Bronchial epithelial cell (primary cell): ENCODE measurements at regions not wholly inside any gene's neighbourhood (a gene's known extent, or its start where the extent isn't known, plus 50 kb on each side); places are given as distances from the start of the nearest gene placed in this dataset.
"Not testable (repeated sequence)": the region's sequence is repeated elsewhere in the genome, so short reads cannot be mapped to it uniquely, and the experiment has no call there.

Experiments used
- DNase-seq: peaks from one replicate; pipeline ENCODE4 v3.0.0-alpha.2; 2010; ENCODE audit warnings: low read depth
- FAIRE-seq: peaks from 2 replicates; lab custom pipeline; 2011; peaks lifted over from hg19 to GRCh38; lab: Jason Lieb, UNC
- H3K27me3 ChIP-seq: 2 replicates; pipeline ENCODE4 v1.5.1; 2011; ENCODE audit warnings: low read length; ENCODE audit not compliant: control insufficient read depth, insufficient read depth
- H3K36me3 ChIP-seq: 2 replicates; pipeline ENCODE4 v1.5.1; 2011; ENCODE audit warnings: low read length; ENCODE audit not compliant: control insufficient read depth, insufficient read depth
- H3K4me3 ChIP-seq: 2 replicates; pipeline ENCODE4 v1.5.1; 2011; ENCODE audit warnings: mild to moderate bottlenecking, low read depth, low read length, control low read depth
- TF ChIP-seq, protein P1 (sequence below): IDR thresholded peaks from 2 replicates; pipeline ENCODE4 v1.5.1; 2011; ENCODE audit warnings: mild to moderate bottlenecking, moderate library complexity, low read length, control low read depth, inconsistent platforms; ENCODE audit not compliant: insufficient read depth, severe bottlenecking

DNA sequence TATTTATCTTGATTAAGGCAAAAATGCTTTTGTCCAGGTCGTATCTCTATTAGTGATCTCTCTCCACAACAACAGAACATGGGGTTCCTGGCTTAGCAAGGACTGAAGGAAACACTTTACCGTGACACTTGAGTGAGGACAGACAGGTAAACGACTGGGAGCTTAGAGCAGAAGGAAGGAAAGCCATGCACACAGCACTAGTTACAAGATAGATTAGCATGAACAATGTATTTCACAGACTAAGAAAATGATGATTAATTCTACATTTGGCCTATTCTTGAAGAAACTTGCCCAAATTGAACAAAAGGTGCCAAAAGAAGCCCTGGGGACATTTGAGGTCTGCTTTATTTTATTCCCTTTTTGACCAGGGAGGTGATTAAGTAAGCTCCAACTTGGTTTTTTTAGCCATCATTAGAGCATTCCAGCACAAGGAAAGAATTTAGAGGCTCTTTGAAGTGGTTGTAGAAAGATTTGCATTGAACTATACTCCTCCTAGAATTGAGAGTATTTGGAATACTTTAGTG is 248.5 kb downstream of the USP25 start:
- Histone ChIP-seq H3K4me3 (no peak overlapping the region), H3K36me3 (no peaks in the 10 kb centered on the region), H3K27me3 (no peaks in the 10 kb centered on the region)
- no peak for DNase-seq
- TF ChIP-seq, protein P1, sequence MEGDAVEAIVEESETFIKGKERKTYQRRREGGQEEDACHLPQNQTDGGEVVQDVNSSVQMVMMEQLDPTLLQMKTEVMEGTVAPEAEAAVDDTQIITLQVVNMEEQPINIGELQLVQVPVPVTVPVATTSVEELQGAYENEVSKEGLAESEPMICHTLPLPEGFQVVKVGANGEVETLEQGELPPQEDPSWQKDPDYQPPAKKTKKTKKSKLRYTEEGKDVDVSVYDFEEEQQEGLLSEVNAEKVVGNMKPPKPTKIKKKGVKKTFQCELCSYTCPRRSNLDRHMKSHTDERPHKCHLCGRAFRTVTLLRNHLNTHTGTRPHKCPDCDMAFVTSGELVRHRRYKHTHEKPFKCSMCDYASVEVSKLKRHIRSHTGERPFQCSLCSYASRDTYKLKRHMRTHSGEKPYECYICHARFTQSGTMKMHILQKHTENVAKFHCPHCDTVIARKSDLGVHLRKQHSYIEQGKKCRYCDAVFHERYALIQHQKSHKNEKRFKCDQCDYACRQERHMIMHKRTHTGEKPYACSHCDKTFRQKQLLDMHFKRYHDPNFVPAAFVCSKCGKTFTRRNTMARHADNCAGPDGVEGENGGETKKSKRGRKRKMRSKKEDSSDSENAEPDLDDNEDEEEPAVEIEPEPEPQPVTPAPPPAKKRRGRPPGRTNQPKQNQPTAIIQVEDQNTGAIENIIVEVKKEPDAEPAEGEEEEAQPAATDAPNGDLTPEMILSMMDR = no peak
- FAIRE-seq = no peak

DNA sequence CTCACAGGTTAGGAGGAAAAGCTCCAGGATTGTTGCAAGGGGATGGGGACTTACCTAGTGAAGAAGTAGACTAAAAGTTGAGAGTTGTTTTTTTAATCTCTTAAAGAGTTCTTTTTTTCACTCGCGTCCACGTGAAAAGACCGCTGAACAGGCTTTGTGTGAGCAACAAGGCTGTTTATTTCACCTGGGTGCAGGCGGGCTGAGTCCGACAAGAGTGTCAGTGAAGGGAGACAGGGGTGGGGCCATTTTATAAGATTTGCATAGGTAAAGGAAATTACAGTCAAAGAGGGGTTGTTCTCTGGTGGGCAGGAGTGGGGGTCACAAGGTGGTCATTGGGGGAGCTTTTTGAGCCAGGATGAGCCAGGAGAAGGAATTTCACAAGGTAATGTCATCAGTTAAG is 249.7 kb downstream of the USP25 start:
- H3K27me3 ChIP-seq, H3K4me3 ChIP-seq, H3K36me3 ChIP-seq, DNase-seq, FAIRE-seq: not testable (repeated sequence)

DNA sequence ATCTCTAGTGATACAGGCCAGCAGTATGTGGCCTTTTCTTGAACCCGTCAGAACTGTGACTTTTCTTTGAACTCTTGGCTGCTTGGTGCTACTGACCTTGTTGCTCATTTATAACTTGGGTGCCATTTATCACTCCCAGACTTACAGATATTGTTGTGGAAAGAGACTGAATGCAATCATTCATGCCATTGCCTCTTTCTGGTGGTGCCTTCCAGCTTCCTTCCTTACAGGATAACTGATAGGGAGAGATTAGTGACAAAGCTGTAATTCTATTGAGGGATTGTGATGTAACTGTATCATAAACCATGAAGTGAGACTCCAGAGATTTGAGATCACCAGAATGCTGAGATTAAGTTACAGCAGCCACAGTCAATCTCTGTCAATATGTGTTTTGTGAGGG is 256.5 kb downstream of the USP25 start:
- TF ChIP-seq, protein P1 = no peak
- Histone ChIP-seq H3K36me3 (no peaks in the 10 kb centered on the region), H3K27me3 (no peaks in the 10 kb centered on the region), H3K4me3 (no peak overlapping the region)
- FAIRE-seq = no peak
- DNase-seq = no peak

DNA sequence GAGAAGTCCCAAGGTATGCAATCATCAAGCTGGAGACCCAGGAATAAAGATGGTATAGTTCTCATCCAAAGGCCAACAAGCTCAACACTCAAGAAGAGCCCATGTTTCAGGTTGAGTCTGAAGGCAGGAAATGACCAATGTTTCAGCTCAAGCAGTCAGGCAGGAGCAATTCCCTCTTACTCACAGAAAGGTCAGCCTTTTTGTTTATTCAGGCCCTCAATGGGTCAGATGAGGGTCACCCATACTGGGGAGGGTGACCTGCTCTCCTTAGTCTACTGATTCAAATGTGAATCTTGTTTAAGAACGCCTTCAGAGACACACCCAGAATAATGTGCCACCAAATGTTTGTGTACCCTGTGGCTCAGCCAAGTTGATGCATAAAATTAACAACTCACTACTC is 262.4 kb downstream of the USP25 start:
- Histone ChIP-seq H3K27me3 (no peaks in the 10 kb centered on the region), H3K36me3 (no peaks in the 10 kb centered on the region), H3K4me3 (no peak overlapping the region)
- FAIRE-seq (no peak), DNase-seq (no peak)
- TF ChIP-seq, protein P1 = no peak

DNA sequence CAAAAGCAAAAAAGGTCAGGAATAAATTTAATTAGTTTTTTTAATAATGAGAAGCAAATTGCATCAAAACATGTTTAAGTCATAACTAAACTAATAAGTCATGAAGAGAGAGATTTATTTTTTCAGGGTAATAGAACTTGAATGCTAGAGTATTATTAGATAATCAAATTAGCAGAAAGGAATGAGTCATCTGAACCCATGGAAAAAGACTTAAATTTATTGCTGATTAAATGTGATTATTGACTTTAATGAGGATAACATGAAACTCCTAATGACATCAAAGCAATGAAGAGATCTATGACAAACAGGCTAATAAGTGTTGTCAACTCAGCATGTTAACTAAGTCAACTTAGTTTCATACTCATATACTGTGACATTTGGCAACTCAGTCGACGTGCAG is 264.2 kb downstream of the USP25 start:
- FAIRE-seq = no peak

DNA sequence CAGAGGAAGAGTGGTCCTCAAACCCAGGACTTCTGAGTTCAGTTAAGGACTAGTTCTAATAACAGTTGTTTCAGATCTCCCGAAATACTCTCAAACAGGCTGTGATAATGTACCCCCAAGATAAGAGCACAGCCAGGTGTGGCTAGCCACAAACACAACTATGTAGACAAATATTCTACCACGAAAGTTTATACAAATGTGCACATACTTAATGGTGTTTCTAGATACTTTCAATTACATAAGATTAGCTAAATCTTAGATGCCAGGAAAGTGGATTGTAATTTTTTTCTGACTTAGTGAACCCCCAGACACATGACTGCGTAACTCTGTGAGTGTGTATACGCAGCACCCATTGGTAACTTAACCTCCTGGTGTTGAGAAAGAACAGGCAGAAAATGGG is 270.0 kb downstream of the USP25 start:
- DNase-seq (no peak), FAIRE-seq (no peak)
- H3K27me3 ChIP-seq = no peaks in the 10 kb centered on the region
- no peaks in the 10 kb centered on the region for H3K36me3 ChIP-seq
- no peak overlapping the region for H3K4me3 ChIP-seq
- TF ChIP-seq, protein P1 = no peak

More for the DNA sequence above, 264.2 kb downstream of the USP25 start:
- Histone ChIP-seq H3K27me3 (no peaks in the 10 kb centered on the region), H3K4me3 (no peak overlapping the region), H3K36me3 (no peaks in the 10 kb centered on the region)
- TF ChIP-seq, protein P1 = no peak
- no peak for DNase-seq
